K562 (cell line): ENCODE measurements at regions not wholly inside any gene's neighbourhood (a gene's known extent, or its start where the extent isn't known, plus 50 kb on each side); places are given as distances from the start of the nearest gene placed in this dataset.
A peak's percentile ranks its signal among the peaks of the same experiment; 100 is the strongest.

Source experiments
- ASH1L ChIP-seq: fragments of 450-650 bp; IDR thresholded peaks from 2 replicates; pipeline ENCODE4 v1.6.1; 2018; ENCODE audit warnings: borderline replicate concordance, mild to moderate bottlenecking, low read depth; ENCODE audit not compliant: partially characterized antibody
- CREBBP ChIP-seq: IDR thresholded peaks from one replicate; pipeline ENCODE4 v1.6.1; 2012; ENCODE audit warnings: low read depth, mild to moderate bottlenecking, control low read depth, inconsistent platforms, low read length
- DMBX1 ChIP-seq: fragments of 250-450 bp; sonication (Bioruptor Pico); IDR thresholded peaks from 2 replicates; pipeline ENCODE4 v1.8.0; 2022; ENCODE audit warnings: inconsistent platforms, mild to moderate bottlenecking, moderate library complexity, borderline replicate concordance
- EP400 ChIP-seq: fragments of 450-650 bp; IDR thresholded peaks from 2 replicates; pipeline ENCODE4 v1.6.1; 2017; ENCODE audit warnings: antibody characterized with exemption, mild to moderate bottlenecking, moderate library complexity
- GABPB1 ChIP-seq: sonication (generic); formaldehyde crosslinking; IDR thresholded peaks from 2 replicates; pipeline ENCODE4 v1.8.0; 2022; ENCODE audit warnings: mild to moderate bottlenecking, missing genetic modification reagents
- HMG20A ChIP-seq: fragments of 450-650 bp; formaldehyde crosslinking; conservative IDR thresholded peaks from 2 replicates; pipeline ENCODE4 v1.4.0; 2020; ENCODE audit warnings: mild to moderate bottlenecking, mixed read lengths
- RBM14 ChIP-seq: fragments of 200-400 bp; formaldehyde crosslinking; IDR thresholded peaks from 2 replicates; pipeline ENCODE4 v1.6.1; 2018; ENCODE audit warnings: low read depth, mild to moderate bottlenecking, low read length, moderate library complexity, borderline replicate concordance; ENCODE audit not compliant: insufficient read depth
- RBM34 ChIP-seq: fragments of 200-400 bp; formaldehyde crosslinking; IDR thresholded peaks from 2 replicates; pipeline ENCODE4 v1.6.1; 2018; ENCODE audit warnings: low read length, borderline replicate concordance; ENCODE audit not compliant: insufficient read depth
- SETDB1 ChIP-seq: IDR thresholded peaks from one replicate; pipeline ENCODE4 v1.6.1; 2012; ENCODE audit warnings: low read length, control low read depth, inconsistent platforms
- SIN3B ChIP-seq: fragments of 450-650 bp; IDR thresholded peaks from 2 replicates; pipeline ENCODE4 v1.6.1; 2017; ENCODE audit warnings: low read depth, mild to moderate bottlenecking, moderate library complexity
- SIRT6 ChIP-seq: IDR thresholded peaks from one replicate; pipeline ENCODE4 v1.6.1; 2012; ENCODE audit warnings: low read depth, mild to moderate bottlenecking, control low read depth, inconsistent platforms, low read length, moderate library complexity
- SREBF2 ChIP-seq: sonication (generic); formaldehyde crosslinking; IDR thresholded peaks from 2 replicates; pipeline ENCODE4 v1.4.0; 2020; ENCODE audit warnings: mild to moderate bottlenecking, missing genetic modification reagents
- ZNF134 ChIP-seq: fragments of 250-450 bp; sonication (Bioruptor Pico); conservative IDR thresholded peaks from 2 replicates; pipeline ENCODE4 v1.4.0; 2020
- ZNF263 ChIP-seq: sonication (generic); formaldehyde crosslinking; IDR thresholded peaks from 2 replicates; pipeline ENCODE4 v1.8.0; 2022; ENCODE audit warnings: mild to moderate bottlenecking, missing genetic modification reagents, borderline replicate concordance
- ZNF57 ChIP-seq: fragments of 450-650 bp; formaldehyde crosslinking; IDR thresholded peaks from 2 replicates; pipeline ENCODE4 v1.4.0; 2020; ENCODE audit warnings: mild to moderate bottlenecking, moderate library complexity
- ZNF76 ChIP-seq: fragments of 250-450 bp; sonication (Bioruptor Pico); IDR thresholded peaks from 2 replicates; pipeline ENCODE4 v1.4.0; 2020; ENCODE audit warnings: mild to moderate bottlenecking, moderate library complexity, borderline replicate concordance
- TF ChIP-seq, protein P1 (sequence below): fragments of 450-650 bp; IDR thresholded peaks from 2 replicates; pipeline ENCODE4 v1.7.1; 2018; ENCODE audit warnings: mild to moderate bottlenecking, low read depth; ENCODE audit not compliant: partially characterized antibody
- TF ChIP-seq, protein P2 (sequence below): fragments of 250-450 bp; sonication (Bioruptor Pico); IDR thresholded peaks from 2 replicates; pipeline ENCODE4 v1.4.0; 2020; ENCODE audit warnings: borderline replicate concordance
- TF ChIP-seq, protein P3 (sequence below): fragments of 450-650 bp; IDR thresholded peaks from 2 replicates; pipeline ENCODE4 v1.6.1; 2017; ENCODE audit warnings: antibody characterized with exemption, mild to moderate bottlenecking

DNA sequence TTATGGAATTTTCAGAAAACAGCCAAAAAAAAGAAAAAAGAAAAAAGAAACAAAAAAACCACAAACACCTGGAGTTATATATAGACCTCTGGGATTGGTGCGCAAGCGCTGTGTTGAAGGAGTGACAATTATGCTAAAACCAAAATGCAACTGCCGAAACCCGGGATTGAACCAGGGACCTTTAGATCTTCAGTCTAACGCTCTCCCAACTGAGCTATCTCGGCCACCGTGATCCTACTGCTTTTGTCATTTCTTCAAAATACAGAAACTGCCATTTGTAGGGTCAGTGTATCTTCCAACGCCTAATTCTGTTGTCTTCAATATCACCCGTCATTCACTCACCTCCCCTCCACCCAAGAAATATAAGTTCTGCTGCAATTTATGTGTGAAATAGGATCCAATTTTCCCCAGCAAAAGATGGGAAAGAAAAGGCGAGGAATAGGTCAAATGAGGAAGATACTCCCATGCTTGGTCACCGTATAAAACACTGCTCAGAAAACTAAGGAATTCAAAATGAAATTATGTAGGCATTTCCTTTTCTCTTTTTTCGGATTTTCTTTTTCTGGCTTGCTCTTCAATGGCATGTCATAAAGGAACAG, 116.0 kb downstream of the TRIM27 start (continued):
- TF ChIP-seq, protein P1, sequence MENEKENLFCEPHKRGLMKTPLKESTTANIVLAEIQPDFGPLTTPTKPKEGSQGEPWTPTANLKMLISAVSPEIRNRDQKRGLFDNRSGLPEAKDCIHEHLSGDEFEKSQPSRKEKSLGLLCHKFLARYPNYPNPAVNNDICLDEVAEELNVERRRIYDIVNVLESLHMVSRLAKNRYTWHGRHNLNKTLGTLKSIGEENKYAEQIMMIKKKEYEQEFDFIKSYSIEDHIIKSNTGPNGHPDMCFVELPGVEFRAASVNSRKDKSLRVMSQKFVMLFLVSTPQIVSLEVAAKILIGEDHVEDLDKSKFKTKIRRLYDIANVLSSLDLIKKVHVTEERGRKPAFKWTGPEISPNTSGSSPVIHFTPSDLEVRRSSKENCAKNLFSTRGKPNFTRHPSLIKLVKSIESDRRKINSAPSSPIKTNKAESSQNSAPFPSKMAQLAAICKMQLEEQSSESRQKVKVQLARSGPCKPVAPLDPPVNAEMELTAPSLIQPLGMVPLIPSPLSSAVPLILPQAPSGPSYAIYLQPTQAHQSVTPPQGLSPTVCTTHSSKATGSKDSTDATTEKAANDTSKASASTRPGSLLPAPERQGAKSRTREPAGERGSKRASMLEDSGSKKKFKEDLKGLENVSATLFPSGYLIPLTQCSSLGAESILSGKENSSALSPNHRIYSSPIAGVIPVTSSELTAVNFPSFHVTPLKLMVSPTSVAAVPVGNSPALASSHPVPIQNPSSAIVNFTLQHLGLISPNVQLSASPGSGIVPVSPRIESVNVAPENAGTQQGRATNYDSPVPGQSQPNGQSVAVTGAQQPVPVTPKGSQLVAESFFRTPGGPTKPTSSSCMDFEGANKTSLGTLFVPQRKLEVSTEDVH: peak; percentile 71
- TF ChIP-seq EP400 (peak; percentile 49; the same call in 1 of the 2 replicates), ZNF134 (no peak), CREBBP (no peak), DMBX1 (CRISPR knock-in tag) (no peak), SETDB1 (no peak), ZNF263 (CRISPR knock-in tag) (no peak), SREBF2 (CRISPR knock-in tag) (no peak), ASH1L (no peak), SIN3B (no peak), HMG20A (CRISPR knock-in tag) (no peak), SIRT6 (no peak), ZNF76 (no peak), RBM14 (no peak), ZNF57 (CRISPR knock-in tag) (no peak), RBM34 (no peak), GABPB1 (CRISPR knock-in tag) (no peak)
- TF ChIP-seq, protein P2, sequence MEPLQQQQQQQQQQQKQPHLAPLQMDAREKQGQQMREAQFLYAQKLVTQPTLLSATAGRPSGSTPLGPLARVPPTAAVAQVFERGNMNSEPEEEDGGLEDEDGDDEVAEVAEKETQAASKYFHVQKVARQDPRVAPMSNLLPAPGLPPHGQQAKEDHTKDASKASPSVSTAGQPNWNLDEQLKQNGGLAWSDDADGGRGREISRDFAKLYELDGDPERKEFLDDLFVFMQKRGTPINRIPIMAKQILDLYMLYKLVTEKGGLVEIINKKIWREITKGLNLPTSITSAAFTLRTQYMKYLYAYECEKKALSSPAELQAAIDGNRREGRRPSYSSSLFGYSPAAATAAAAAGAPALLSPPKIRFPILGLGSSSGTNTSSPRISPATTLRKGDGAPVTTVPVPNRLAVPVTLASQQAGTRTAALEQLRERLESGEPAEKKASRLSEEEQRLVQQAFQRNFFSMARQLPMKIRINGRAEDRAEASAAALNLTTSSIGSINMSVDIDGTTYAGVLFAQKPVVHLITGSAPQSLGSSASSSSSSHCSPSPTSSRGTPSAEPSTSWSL (CRISPR knock-in tag): no peak
- TF ChIP-seq, protein P3, sequence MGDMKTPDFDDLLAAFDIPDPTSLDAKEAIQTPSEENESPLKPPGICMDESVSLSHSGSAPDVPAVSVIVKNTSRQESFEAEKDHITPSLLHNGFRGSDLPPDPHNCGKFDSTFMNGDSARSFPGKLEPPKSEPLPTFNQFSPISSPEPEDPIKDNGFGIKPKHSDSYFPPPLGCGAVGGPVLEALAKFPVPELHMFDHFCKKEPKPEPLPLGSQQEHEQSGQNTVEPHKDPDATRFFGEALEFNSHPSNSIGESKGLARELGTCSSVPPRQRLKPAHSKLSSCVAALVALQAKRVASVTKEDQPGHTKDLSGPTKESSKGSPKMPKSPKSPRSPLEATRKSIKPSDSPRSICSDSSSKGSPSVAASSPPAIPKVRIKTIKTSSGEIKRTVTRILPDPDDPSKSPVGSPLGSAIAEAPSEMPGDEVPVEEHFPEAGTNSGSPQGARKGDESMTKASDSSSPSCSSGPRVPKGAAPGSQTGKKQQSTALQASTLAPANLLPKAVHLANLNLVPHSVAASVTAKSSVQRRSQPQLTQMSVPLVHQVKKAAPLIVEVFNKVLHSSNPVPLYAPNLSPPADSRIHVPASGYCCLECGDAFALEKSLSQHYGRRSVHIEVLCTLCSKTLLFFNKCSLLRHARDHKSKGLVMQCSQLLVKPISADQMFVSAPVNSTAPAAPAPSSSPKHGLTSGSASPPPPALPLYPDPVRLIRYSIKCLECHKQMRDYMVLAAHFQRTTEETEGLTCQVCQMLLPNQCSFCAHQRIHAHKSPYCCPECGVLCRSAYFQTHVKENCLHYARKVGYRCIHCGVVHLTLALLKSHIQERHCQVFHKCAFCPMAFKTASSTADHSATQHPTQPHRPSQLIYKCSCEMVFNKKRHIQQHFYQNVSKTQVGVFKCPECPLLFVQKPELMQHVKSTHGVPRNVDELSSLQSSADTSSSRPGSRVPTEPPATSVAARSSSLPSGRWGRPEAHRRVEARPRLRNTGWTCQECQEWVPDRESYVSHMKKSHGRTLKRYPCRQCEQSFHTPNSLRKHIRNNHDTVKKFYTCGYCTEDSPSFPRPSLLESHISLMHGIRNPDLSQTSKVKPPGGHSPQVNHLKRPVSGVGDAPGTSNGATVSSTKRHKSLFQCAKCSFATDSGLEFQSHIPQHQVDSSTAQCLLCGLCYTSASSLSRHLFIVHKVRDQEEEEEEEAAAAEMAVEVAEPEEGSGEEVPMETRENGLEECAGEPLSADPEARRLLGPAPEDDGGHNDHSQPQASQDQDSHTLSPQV: peak; percentile 91
